ENCODE measurements at regions not wholly inside any gene's neighbourhood (a gene's known extent, or its start where the extent isn't known, plus 50 kb on each side); places are given as distances from the start of the nearest gene placed in this dataset.
"Not testable (repeated sequence)": the region's sequence is repeated elsewhere in the genome, so short reads cannot be mapped to it uniquely, and the experiment has no call there.

- no peak for DNase-seq
Measured at GRCh38 chr13:84630476-84630875, 748.2 kb upstream of the SLITRK1 start.

GRCh38 chr13:84616864-84617263, 734.6 kb upstream of the SLITRK1 start:
- DNase-seq: no peak

GRCh38 chr13:84609716-84610115, 727.4 kb upstream of the SLITRK1 start:
- DNase-seq: no peak

- no peak for DNase-seq
Measured at GRCh38 chr13:84607261-84608013, 725.2 kb upstream of the SLITRK1 start.

GRCh38 chr13:84606616-84607015, 724.3 kb upstream of the SLITRK1 start:
- DNase-seq: no peak

- no peak for DNase-seq
Measured at GRCh38 chr13:84605927-84606326, 723.7 kb upstream of the SLITRK1 start.

- no peak for DNase-seq
Measured at GRCh38 chr13:84591444-84591843, 709.2 kb upstream of the SLITRK1 start.

GRCh38 chr13:84590663-84591062, 708.4 kb upstream of the SLITRK1 start:
- no peak for DNase-seq

- no peak for DNase-seq
Measured at GRCh38 chr13:84588023-84588422, 705.7 kb upstream of the SLITRK1 start.

- not testable (repeated sequence) for DNase-seq
Measured at GRCh38 chr13:84579901-84580300, 697.6 kb upstream of the SLITRK1 start.

GRCh38 chr13:84574851-84575250, 692.6 kb upstream of the SLITRK1 start:
- no peak for DNase-seq

GRCh38 chr13:84571264-84571663, 689.0 kb upstream of the SLITRK1 start:
- no peak for DNase-seq

GRCh38 chr13:84570831-84571230, 688.6 kb upstream of the SLITRK1 start:
- no peak for DNase-seq

GRCh38 chr13:84569366-84569765, 687.1 kb upstream of the SLITRK1 start:
- DNase-seq: no peak

- no peak for DNase-seq
Measured at GRCh38 chr13:84567848-84568247, 685.6 kb upstream of the SLITRK1 start.

GRCh38 chr13:84566780-84567179, 684.5 kb upstream of the SLITRK1 start:
- DNase-seq: peak; percentile 36

- DNase-seq: peak; percentile 89
Measured at GRCh38 chr13:84563611-84564010, 681.3 kb upstream of the SLITRK1 start.

GRCh38 chr13:84553227-84553626, 671.0 kb upstream of the SLITRK1 start:
- no peak for DNase-seq

GRCh38 chr13:84543962-84544361, 661.7 kb upstream of the SLITRK1 start:
- DNase-seq: no peak

- DNase-seq: no peak
Measured at GRCh38 chr13:84542348-84542747, 660.1 kb upstream of the SLITRK1 start.

GRCh38 chr13:84536906-84537305, 654.6 kb upstream of the SLITRK1 start:
- no peak for DNase-seq

- DNase-seq: no peak
Measured at GRCh38 chr13:84528408-84529070, 646.3 kb upstream of the SLITRK1 start.

- DNase-seq: no peak
Measured at GRCh38 chr13:84525865-84526264, 643.6 kb upstream of the SLITRK1 start.

GRCh38 chr13:84524586-84524985, 642.3 kb upstream of the SLITRK1 start:
- no peak for DNase-seq

GRCh38 chr13:84500016-84500415, 617.7 kb upstream of the SLITRK1 start:
- no peak for DNase-seq

Data from DMS153 (cell line).